Kidney epithelial cell (primary cell): ENCODE measurements at regions not wholly inside any gene's neighbourhood (a gene's known extent, or its start where the extent isn't known, plus 50 kb on each side); places are given as distances from the start of the nearest gene placed in this dataset.

Experiments
- DNase-seq: peaks from one replicate; pipeline ENCODE4 v3.0.0-alpha.2; 2010; ENCODE audit warnings: low read depth
- H3K27me3 ChIP-seq: 2 replicates; pipeline ENCODE4 v1.6.0; 2011; ENCODE audit warnings: low read length; ENCODE audit not compliant: control insufficient read depth, insufficient read depth
- H3K36me3 ChIP-seq: 2 replicates; pipeline ENCODE4 v1.5.1; 2011; ENCODE audit warnings: low read length; ENCODE audit not compliant: control insufficient read depth, insufficient read depth
- H3K4me3 ChIP-seq: 2 replicates; pipeline ENCODE4 v1.5.1; 2011; ENCODE audit warnings: low read depth, mild to moderate bottlenecking, control low read depth, low read length
- CTCF ChIP-seq: IDR thresholded peaks from 2 replicates; pipeline ENCODE4 v1.5.1; 2011; ENCODE audit warnings: mild to moderate bottlenecking, moderate library complexity, low read length, control low read depth, inconsistent platforms; ENCODE audit not compliant: insufficient read depth, poor library complexity, severe bottlenecking

GRCh38 chr5:8360012-8360411, 491.1 kb downstream of the MTRR start:
- no peak overlapping the region for H3K4me3 ChIP-seq
- H3K36me3 ChIP-seq: no peaks in the 10 kb centered on the region
- H3K27me3 ChIP-seq: no peaks in the 10 kb centered on the region
- no peak for TF ChIP-seq CTCF
- no peak for DNase-seq

- TF ChIP-seq CTCF: no peak
- DNase-seq: no peak
- H3K4me3 ChIP-seq: no peak overlapping the region
- no peaks in the 10 kb centered on the region for H3K36me3 ChIP-seq
- H3K27me3 ChIP-seq: no peaks in the 10 kb centered on the region
Observed at GRCh38 chr5:8362495-8362894, 493.5 kb downstream of the MTRR start.

- H3K27me3 ChIP-seq: no peaks in the 10 kb centered on the region
- H3K36me3 ChIP-seq: no peaks in the 10 kb centered on the region
- no peak for TF ChIP-seq CTCF
- DNase-seq: peak; percentile 35
- H3K4me3 ChIP-seq: no peak overlapping the region
Observed at GRCh38 chr5:8363138-8363537, 494.2 kb downstream of the MTRR start.

GRCh38 chr5:8366266-8366665, 497.3 kb downstream of the MTRR start:
- Histone ChIP-seq H3K4me3 (no peak overlapping the region), H3K27me3 (no peaks in the 10 kb centered on the region), H3K36me3 (no peaks in the 10 kb centered on the region)
- no peak for TF ChIP-seq CTCF
- no peak for DNase-seq

GRCh38 chr5:8376478-8376877, 507.5 kb downstream of the MTRR start:
- DNase-seq: no peak
- Histone ChIP-seq H3K27me3 (no peaks in the 10 kb centered on the region), H3K4me3 (no peak overlapping the region), H3K36me3 (no peaks in the 10 kb centered on the region)
- no peak for TF ChIP-seq CTCF

- Histone ChIP-seq H3K27me3 (no peaks in the 10 kb centered on the region), H3K36me3 (no peaks in the 10 kb centered on the region), H3K4me3 (no peak overlapping the region)
- TF ChIP-seq CTCF: no peak
- no peak for DNase-seq
Observed at GRCh38 chr5:8381972-8382371, 513.0 kb downstream of the MTRR start.
